K562 (cell line): ENCODE measurements at regions not wholly inside any gene's neighbourhood (a gene's known extent, or its start where the extent isn't known, plus 50 kb on each side); places are given as distances from the start of the nearest gene placed in this dataset.

Experiments
- ATAC-seq: fragments of 200-7000 bp; cut with Tn5 transposase; 3 replicates; pipeline ENCODE4 v1.9.1; 2020; ENCODE audit warnings: moderate library complexity
- BruUV-seq: library from RNA; stranded (reverse); fragments of 400-500 nt; replicated peaks from 2 replicates; lab custom pipeline; 2021; lab: Mats Ljungman, UMichigan
- CTCF ChIA-PET: fragments of 300-600 bp; formaldehyde crosslinking; extraction: SDS; loops from one replicate; lab custom pipeline; 2021; ENCODE audit warnings: low intra/inter-chr PET ratio; lab: Yijun Ruan, JAX
- POLR2A ChIA-PET: fragments of 300-600, 350-650 bp; sonication (Branson Sonifier 250); formaldehyde crosslinking; extraction: SDS; loops from one replicate; lab custom pipeline; 2021; ENCODE audit warnings: antibody characterized with exemption, inconsistent platforms; lab: Yijun Ruan, JAX
- DNase-seq, 4 experiments: peaks; one replicate each; pipeline versions ENCODE4 v3.0.0 to v3.0.0-alpha.2; 2011 to 2018; ENCODE audit warnings: low spot score in 3 of 4, mixed read lengths in 3 of 4; ENCODE audit errors: extremely low read depth in 1 of 4
- FAIRE-seq: peaks from 2 replicates; lab custom pipeline; 2011; peaks lifted over from hg19 to GRCh38; lab: Jason Lieb, UNC
- H2AFZ ChIP-seq: 2 replicates; pipeline ENCODE4 v1.6.0; 2011; ENCODE audit warnings: low read depth, low read length, control low read depth, inconsistent platforms
- H3K27ac ChIP-seq: fragments of 200-600 bp; 3 replicates; pipeline ENCODE4 v1.8.0; 2011; ENCODE audit warnings: low read depth, mild to moderate bottlenecking, control low read depth, inconsistent platforms, low read length, moderate library complexity, mixed read lengths; ENCODE audit errors: extremely low read depth
- H3K27me3 ChIP-seq, 2 experiments: fragments of 300-600 bp in 1 of 2; 2 replicates in 1 of 2; 3 replicates in 1 of 2; pipeline versions ENCODE4 v1.6.0 to v1.8.0; 2011; ENCODE audit warnings: inconsistent platforms in 2 of 2, low read length in 2 of 2, mild to moderate bottlenecking in 1 of 2, mixed read lengths in 1 of 2, moderate library complexity in 1 of 2; ENCODE audit not compliant: control insufficient read depth in 2 of 2, insufficient read depth in 2 of 2
- H3K36me3 ChIP-seq: fragments of 300-600 bp; 3 replicates; pipeline ENCODE4 v1.8.0; 2011; ENCODE audit warnings: mild to moderate bottlenecking, low read length, inconsistent platforms; ENCODE audit not compliant: control insufficient read depth, insufficient read depth
- H3K4me1 ChIP-seq, 2 experiments: fragments of 200-600 bp in 1 of 2; replicated peaks in 1 of 2; 2 replicates in 1 of 2; 3 replicates in 1 of 2; pipeline versions ENCODE4 v1.5.1 to v1.8.0; 2011; ENCODE audit warnings: inconsistent platforms in 2 of 2, low read length in 2 of 2, mild to moderate bottlenecking in 1 of 2, mixed read lengths in 1 of 2, moderate library complexity in 1 of 2; ENCODE audit not compliant: control insufficient read depth in 2 of 2, insufficient read depth in 2 of 2
- H3K4me2 ChIP-seq: 2 replicates; pipeline ENCODE4 v1.6.1; 2011; ENCODE audit warnings: low read length, control low read depth, inconsistent platforms, mixed read lengths; ENCODE audit not compliant: insufficient read depth
- H3K4me3 ChIP-seq: fragments of 200-600 bp; sonication (generic), shearing (Covaris generic); 2 replicates; pipeline ENCODE4 v1.5.1; 2016; ENCODE audit warnings: control low read depth, inconsistent platforms
- H3K79me2 ChIP-seq: fragments of 200-600 bp; 3 replicates; pipeline ENCODE4 v1.8.0; 2011; ENCODE audit warnings: low read length, inconsistent platforms; ENCODE audit not compliant: control insufficient read depth, insufficient read depth
- H3K9ac ChIP-seq, 2 experiments: 2 replicates each; pipeline versions ENCODE4 v1.6.0 to v1.6.1; 2011; ENCODE audit warnings: low read depth in 2 of 2, low read length in 2 of 2, control low read depth in 1 of 2, inconsistent platforms in 1 of 2, mild to moderate bottlenecking in 1 of 2, mixed read lengths in 1 of 2; ENCODE audit not compliant: insufficient read depth in 1 of 2
- H3K9me1 ChIP-seq: one replicate; pipeline ENCODE4 v1.6.0; 2011; ENCODE audit warnings: inconsistent platforms, mild to moderate bottlenecking, low read length, moderate library complexity; ENCODE audit not compliant: control insufficient read depth, insufficient read depth
- H3K9me3 ChIP-seq: replicated peaks from 2 replicates; pipeline ENCODE4 v1.5.1; 2011; ENCODE audit warnings: low read depth, low read length, inconsistent platforms; ENCODE audit not compliant: control insufficient read depth, insufficient read depth
- H4K20me1 ChIP-seq: replicated peaks from 2 replicates; pipeline ENCODE4 v1.6.1; 2011; ENCODE audit warnings: low read length, inconsistent platforms, mixed read lengths; ENCODE audit not compliant: control insufficient read depth, insufficient read depth
- ETS1 ChIP-seq: conservative IDR thresholded peaks from 2 replicates; pipeline ENCODE4 v1.6.1; 2011; ENCODE audit warnings: low read depth, mild to moderate bottlenecking, low read length; ENCODE audit not compliant: control insufficient read depth
- KLF6 ChIP-seq: fragments of 250-450 bp; sonication (Bioruptor Pico); IDR thresholded peaks from 2 replicates; pipeline ENCODE4 v1.4.0; 2020; ENCODE audit warnings: mild to moderate bottlenecking, moderate library complexity, borderline replicate concordance
- MCM3 ChIP-seq: fragments of 450-650 bp; IDR thresholded peaks from 2 replicates; pipeline ENCODE4 v1.6.1; 2016
- MEIS2 ChIP-seq: fragments of 450-650 bp; IDR thresholded peaks from 2 replicates; pipeline ENCODE4 v1.6.1; 2014; ENCODE audit warnings: mild to moderate bottlenecking; ENCODE audit not compliant: partially characterized antibody
- NRF1 ChIP-seq, 2 experiments: fragments of 450-650 bp; IDR thresholded peaks in 1 of 2; conservative IDR thresholded peaks in 1 of 2; 2 replicates each; pipeline ENCODE4 v1.6.1; 2014; ENCODE audit warnings: mild to moderate bottlenecking in 2 of 2
- TAL1 ChIP-seq: fragments of 450-650 bp; IDR thresholded peaks from 2 replicates; pipeline ENCODE4 v1.6.1; 2016; ENCODE audit warnings: mild to moderate bottlenecking
- TFAM ChIP-seq: fragments of 250-450 bp; sonication (Bioruptor Pico); conservative IDR thresholded peaks from 2 replicates; pipeline ENCODE4 v1.5.0; 2021; ENCODE audit warnings: mild to moderate bottlenecking, moderate library complexity
- TGIF2 ChIP-seq: sonication (generic); formaldehyde crosslinking; IDR thresholded peaks from 2 replicates; pipeline ENCODE4 v1.8.1; 2022; ENCODE audit warnings: mild to moderate bottlenecking, missing genetic modification reagents, moderate library complexity
- ZFP1 ChIP-seq: fragments of 450-650 bp; formaldehyde crosslinking; IDR thresholded peaks from 2 replicates; pipeline ENCODE4 v1.4.0; 2020; ENCODE audit warnings: mild to moderate bottlenecking, mixed read lengths
- ZNF75A ChIP-seq: fragments of 450-650 bp; formaldehyde crosslinking; IDR thresholded peaks from 2 replicates; pipeline ENCODE4 v1.4.0; 2020; ENCODE audit warnings: mild to moderate bottlenecking
- ZNF764 ChIP-seq: fragments of 250-450 bp; sonication (Bioruptor Pico); IDR thresholded peaks from 2 replicates; pipeline ENCODE4 v1.4.0; 2020; ENCODE audit warnings: low read depth, mild to moderate bottlenecking, moderate library complexity
- WGBS: fragments of 100-300 bp; shearing (Covaris generic); methylation state at CpG from one replicate; pipeline ENCODE4 v1.1.6; 2016; ENCODE audit warnings: low coverage, mixed read lengths; ENCODE audit not compliant: insufficient coverage; ENCODE audit errors: missing lambda C conversion rate; 5-methylcytosine and 5-hydroxymethylcytosine counted together
- in situ Hi-C: fragments of 300-500 bp; cut with MboI; formaldehyde crosslinking; loops from 4 replicates; pipeline ENCODE4 v1.15.0; 2018; ENCODE audit warnings: inconsistent platforms, mixed read lengths
- intact Hi-C: fragments of 100-400 bp; cut with micrococcal nuclease; formaldehyde crosslinking; loops from 2 replicates; pipeline ENCODE4 v1.14.2; 2022

- Histone ChIP-seq H3K4me2 (no peak overlapping the region), H3K9ac (no peak overlapping the region), H3K9me3 (no peaks in the 10 kb centered on the region), H2AFZ (no peak overlapping the region), H3K27ac (no peak overlapping the region), H3K4me1 (no peaks in the 10 kb centered on the region), H3K36me3 (no peaks in the 10 kb centered on the region), H3K9me1 (no peaks in the 10 kb centered on the region), H3K4me3 (no peak overlapping the region), H3K79me2 (no peaks in the 10 kb centered on the region), H3K27me3 (no peaks in the 10 kb centered on the region), H4K20me1 (no peaks in the 10 kb centered on the region)
- 0% methylated on average over 2 of the region's 2 CpGs for WGBS
- no TSS peak for BruUV-seq
- FAIRE-seq (no peak), ATAC-seq (no peak), DNase-seq (no peak)
- TF ChIP-seq TAL1 (no peak), TGIF2 (CRISPR knock-in tag) (no peak), MEIS2 (no peak), ZFP1 (CRISPR knock-in tag) (no peak), TFAM (CRISPR knock-in tag) (no peak), ZNF75A (CRISPR knock-in tag) (no peak), ZNF764 (no peak)
- in situ Hi-C loops: no loop called here
- POLR2A ChIA-PET: no interaction called here
- intact Hi-C loops: no loop called here
- CTCF ChIA-PET: no interaction called here
Observed at GRCh38 chr20:7775072-7775471, 165.2 kb downstream of the HAO1 start.

GRCh38 chr20:7776148-7776547 is 164.1 kb downstream of the HAO1 start:
- WGBS: 21% methylated on average over 2 of the region's 2 CpGs
- POLR2A ChIA-PET: no interaction called here
- intact Hi-C loops (no loop called here), in situ Hi-C loops (no loop called here)
- CTCF ChIA-PET: no interaction called here
- DNase-seq (no peak), FAIRE-seq (no peak), ATAC-seq (no peak)
- Histone ChIP-seq H3K4me3 (no peak overlapping the region), H3K27me3 (no peaks in the 10 kb centered on the region), H3K36me3 (no peaks in the 10 kb centered on the region), H3K9me3 (no peaks in the 10 kb centered on the region), H3K4me2 (no peak overlapping the region), H3K79me2 (no peaks in the 10 kb centered on the region), H2AFZ (no peak overlapping the region), H3K4me1 (no peaks in the 10 kb centered on the region), H3K9me1 (no peaks in the 10 kb centered on the region), H3K9ac (no peak overlapping the region), H3K27ac (no peak overlapping the region), H4K20me1 (no peaks in the 10 kb centered on the region)
- TF ChIP-seq NRF1 (conservative IDR thresholded peaks at IDR 0.05 in 1 of 2, IDR thresholded peaks at IDR 0.05 in 1 of 2): no peak
- TF ChIP-seq MCM3: no peak
- no peak for TF ChIP-seq ETS1
- TF ChIP-seq KLF6 (CRISPR knock-in tag): no peak
- TF ChIP-seq TGIF2 (CRISPR knock-in tag): no peak
- BruUV-seq: no TSS peak
